GM19023 (cell line): ENCODE measurements at regions not wholly inside any gene's neighbourhood (a gene's known extent, or its start where the extent isn't known, plus 50 kb on each side); places are given as distances from the start of the nearest gene placed in this dataset.

Experiments used
- ATAC-seq: cut with Tn5 transposase; IDR thresholded peaks from one replicate; pipeline ENCODE4 v1.9.1; 2021; ENCODE audit warnings: mild to moderate bottlenecking, moderate library complexity; ENCODE audit not compliant: unreplicated experiment

GRCh38 chr12:46499901-46500300 is 127.3 kb upstream of the SLC38A2 start:
- peak; percentile 88 for ATAC-seq

- ATAC-seq: no peak
Measured at GRCh38 chr12:46499226-46499625, 126.7 kb upstream of the SLC38A2 start.

GRCh38 chr12:46497739-46498138 is 125.2 kb upstream of the SLC38A2 start:
- ATAC-seq: no peak

GRCh38 chr12:46494424-46494823 is 121.9 kb upstream of the SLC38A2 start:
- no peak for ATAC-seq

GRCh38 chr12:46493834-46494181 is 121.2 kb upstream of the SLC38A2 start:
- ATAC-seq: no peak

- no peak for ATAC-seq
Measured at GRCh38 chr12:46493150-46493833, 120.7 kb upstream of the SLC38A2 start.

GRCh38 chr12:46492471-46493085 is 120.0 kb upstream of the SLC38A2 start:
- ATAC-seq: no peak

- ATAC-seq: no peak
Measured at GRCh38 chr12:46491548-46491947, 119.0 kb upstream of the SLC38A2 start.

GRCh38 chr12:46490635-46491034 is 118.1 kb upstream of the SLC38A2 start:
- no peak for ATAC-seq

- no peak for ATAC-seq
Measured at GRCh38 chr12:46489951-46490388, 117.4 kb upstream of the SLC38A2 start.

- ATAC-seq: no peak
Measured at GRCh38 chr12:46487567-46488131, 115.1 kb upstream of the SLC38A2 start.

- ATAC-seq: no peak
Measured at GRCh38 chr12:46486588-46486987, 114.0 kb upstream of the SLC38A2 start.

GRCh38 chr12:46485853-46486252 is 113.3 kb upstream of the SLC38A2 start:
- no peak for ATAC-seq

- ATAC-seq: no peak
Measured at GRCh38 chr12:46484396-46485061, 112.0 kb upstream of the SLC38A2 start.

- ATAC-seq: no peak
Measured at GRCh38 chr12:46483572-46484395, 111.2 kb upstream of the SLC38A2 start.

- no peak for ATAC-seq
Measured at GRCh38 chr12:46480724-46481123, 108.2 kb upstream of the SLC38A2 start.

GRCh38 chr12:46480316-46480715 is 107.7 kb upstream of the SLC38A2 start:
- ATAC-seq: no peak

- no peak for ATAC-seq
Measured at GRCh38 chr12:46478123-46478522, 105.5 kb upstream of the SLC38A2 start.

- ATAC-seq: no peak
Measured at GRCh38 chr12:46477541-46477940, 105.0 kb upstream of the SLC38A2 start.

- ATAC-seq: no peak
Measured at GRCh38 chr12:46475972-46476645, 103.5 kb upstream of the SLC38A2 start.
